GM23338 (cell line): ENCODE measurements at regions not wholly inside any gene's neighbourhood (a gene's known extent, or its start where the extent isn't known, plus 50 kb on each side); places are given as distances from the start of the nearest gene placed in this dataset.

Experiments used
- ATAC-seq: fragments of 200-7000 bp; cut with Tn5 transposase; 3 replicates; pipeline ENCODE4 v1.9.1; 2020
- DNase-seq: peaks from one replicate; pipeline ENCODE4 v3.0.0-alpha.2; 2015; ENCODE audit warnings: low spot score
- H2AFZ ChIP-seq: fragments of 200-600 bp; sonication (generic); 2 replicates; pipeline ENCODE4 v1.8.0; 2016; ENCODE audit warnings: antibody characterized with exemption, mild to moderate bottlenecking, moderate library complexity
- H3F3A ChIP-seq: fragments of 200-600 bp; sonication (generic); replicated peaks from 2 replicates; pipeline ENCODE4 v1.8.0; 2017; ENCODE audit warnings: antibody characterized with exemption, mixed run types, low read depth
- H3K27ac ChIP-seq: fragments of 200-600 bp; sonication (generic); 2 replicates; pipeline ENCODE4 v1.6.1; 2016; ENCODE audit warnings: low read depth
- H3K27me3 ChIP-seq: fragments of 200-600 bp; sonication (generic); 2 replicates; pipeline ENCODE4 v1.8.0; 2016; ENCODE audit warnings: mild to moderate bottlenecking, mixed run types, moderate library complexity; ENCODE audit not compliant: insufficient read depth
- H3K36me3 ChIP-seq: fragments of 200-600 bp; sonication (generic); 2 replicates; pipeline ENCODE4 v1.8.0; 2016; ENCODE audit warnings: mild to moderate bottlenecking; ENCODE audit not compliant: insufficient read depth
- H3K4me1 ChIP-seq: fragments of 200-600 bp; sonication (generic); 2 replicates; pipeline ENCODE4 v1.8.0; 2016; ENCODE audit warnings: mild to moderate bottlenecking, moderate library complexity; ENCODE audit not compliant: insufficient read depth
- H3K4me2 ChIP-seq: fragments of 200-600 bp; sonication (generic); 2 replicates; pipeline ENCODE4 v1.7.1; 2017; ENCODE audit warnings: mixed run types
- H3K4me3 ChIP-seq: fragments of 200-600 bp; sonication (generic); 2 replicates; pipeline ENCODE4 v1.6.1; 2016; ENCODE audit warnings: mixed run types
- H3K79me2 ChIP-seq: fragments of 200-600 bp; sonication (generic); replicated peaks from 2 replicates; pipeline ENCODE4 v1.8.0; 2017; ENCODE audit warnings: mild to moderate bottlenecking; ENCODE audit not compliant: insufficient read depth
- H3K9me2 ChIP-seq: fragments of 200-600 bp; sonication (generic); 2 replicates; pipeline ENCODE4 v1.8.0; 2017; ENCODE audit not compliant: insufficient read depth
- H4K20me1 ChIP-seq: fragments of 200-600 bp; sonication (generic); replicated peaks from 2 replicates; pipeline ENCODE4 v1.8.0; 2017; ENCODE audit warnings: mild to moderate bottlenecking; ENCODE audit not compliant: insufficient read depth
- H3K27ac Mint-ChIP-seq: 2 replicates; pipeline ENCODE4 v1.8.0; 2020; ENCODE audit warnings: inconsistent platforms, mild to moderate bottlenecking, moderate library complexity, mixed read lengths
- H3K27me3 Mint-ChIP-seq: 3 replicates; pipeline ENCODE4 v1.8.0; 2022; ENCODE audit warnings: low read depth, mild to moderate bottlenecking, moderate library complexity, mixed read lengths, inconsistent platforms; ENCODE audit not compliant: insufficient read depth, poor library complexity
- H3K36me3 Mint-ChIP-seq: 3 replicates; pipeline ENCODE4 v1.8.0; 2021; ENCODE audit warnings: low read depth, mild to moderate bottlenecking, inconsistent platforms, moderate library complexity, mixed read lengths
- H3K4me1 Mint-ChIP-seq: 3 replicates; pipeline ENCODE4 v1.8.0; 2020; ENCODE audit warnings: mild to moderate bottlenecking, inconsistent platforms, mixed read lengths
- H3K4me3 Mint-ChIP-seq: 3 replicates; pipeline ENCODE4 v1.8.0; 2021; ENCODE audit warnings: moderate library complexity, mild to moderate bottlenecking, inconsistent platforms, mixed read lengths
- H3K9me3 Mint-ChIP-seq: 3 replicates; pipeline ENCODE4 v1.8.0; 2020; ENCODE audit warnings: moderate library complexity, mild to moderate bottlenecking, inconsistent platforms, mixed read lengths
- CREB1 ChIP-seq: fragments of 250-450 bp; sonication (Bioruptor Pico); IDR thresholded peaks from 2 replicates; pipeline ENCODE4 v1.5.0; 2020; ENCODE audit warnings: low read depth, mild to moderate bottlenecking, moderate library complexity
- EZH2 ChIP-seq: fragments of 200-600 bp; sonication (generic); IDR thresholded peaks from one replicate; pipeline ENCODE4 v1.8.0; 2017; ENCODE audit warnings: antibody characterized with exemption, mild to moderate bottlenecking, low read depth; ENCODE audit not compliant: unreplicated experiment
- EZH2phosphoT487 ChIP-seq: fragments of 200-600 bp; sonication (generic); IDR thresholded peaks from one replicate; pipeline ENCODE4 v1.8.1; 2018; ENCODE audit warnings: antibody characterized with exemption; ENCODE audit not compliant: unreplicated experiment
- JUNB ChIP-seq: IDR thresholded peaks from one replicate; pipeline ENCODE4 v1.6.1; 2016; ENCODE audit warnings: antibody characterized with exemption; ENCODE audit not compliant: unreplicated experiment
- NANOG ChIP-seq: IDR thresholded peaks from 2 replicates; pipeline ENCODE4 v1.6.1; 2016; ENCODE audit warnings: antibody characterized with exemption, borderline replicate concordance
- STAT1 ChIP-seq: IDR thresholded peaks from one replicate; pipeline ENCODE4 v1.6.1; 2016; ENCODE audit warnings: antibody characterized with exemption; ENCODE audit not compliant: unreplicated experiment
- ZNF114 ChIP-seq: fragments of 250-450 bp; sonication (Bioruptor Pico); IDR thresholded peaks from 2 replicates; pipeline ENCODE4 v1.5.0; 2020; ENCODE audit warnings: mild to moderate bottlenecking, moderate library complexity
- ZNF331 ChIP-seq: fragments of 250-450 bp; sonication (Bioruptor Pico); IDR thresholded peaks from 2 replicates; pipeline ENCODE4 v1.5.0; 2020; ENCODE audit warnings: low read depth, mild to moderate bottlenecking, moderate library complexity
- TF ChIP-seq, protein P1 (sequence below): fragments of 250-450 bp; sonication (Bioruptor Pico); IDR thresholded peaks from 2 replicates; pipeline ENCODE4 v1.5.0; 2020; ENCODE audit warnings: mild to moderate bottlenecking, moderate library complexity
- TF ChIP-seq, protein P2 (sequence below), 2 experiments: fragments of 200-600 bp in 1 of 2; sonication (generic) in 1 of 2; conservative IDR thresholded peaks; 2 replicates each; pipeline versions ENCODE4 v1.5.1 to v1.6.1; 2016 to 2017; ENCODE audit warnings: antibody characterized with exemption in 2 of 2, low read depth in 2 of 2, mild to moderate bottlenecking in 2 of 2, moderate library complexity in 1 of 2
- TF ChIP-seq, protein P3 (sequence below): IDR thresholded peaks from one replicate; pipeline ENCODE4 v1.6.1; 2018; ENCODE audit warnings: antibody characterized with exemption; ENCODE audit not compliant: unreplicated experiment
- TF ChIP-seq, protein P4 (sequence below): IDR thresholded peaks from 2 replicates; pipeline ENCODE4 v1.6.1; 2016; ENCODE audit warnings: antibody characterized with exemption

DNA sequence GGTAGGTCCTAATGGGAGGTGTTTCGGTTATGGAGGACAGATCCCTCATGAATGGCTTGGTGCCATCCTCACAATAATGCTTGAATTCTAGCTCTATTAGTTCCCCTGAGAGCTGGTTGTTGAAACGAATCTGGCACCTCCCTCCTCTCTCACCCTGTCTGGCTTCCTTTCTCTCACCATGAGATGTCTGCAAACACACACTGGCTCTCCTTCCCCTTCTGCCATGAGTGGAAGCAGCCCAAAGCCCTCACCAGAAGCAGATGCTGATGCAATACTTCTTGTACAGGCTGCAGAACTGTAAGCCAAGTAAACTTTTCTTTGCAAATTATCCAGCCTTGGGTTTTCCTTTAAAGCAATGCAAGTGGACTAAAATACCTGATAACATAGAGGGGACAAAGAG, 86.6 kb downstream of the RND3 start (continued):
- TF ChIP-seq, protein P1, sequence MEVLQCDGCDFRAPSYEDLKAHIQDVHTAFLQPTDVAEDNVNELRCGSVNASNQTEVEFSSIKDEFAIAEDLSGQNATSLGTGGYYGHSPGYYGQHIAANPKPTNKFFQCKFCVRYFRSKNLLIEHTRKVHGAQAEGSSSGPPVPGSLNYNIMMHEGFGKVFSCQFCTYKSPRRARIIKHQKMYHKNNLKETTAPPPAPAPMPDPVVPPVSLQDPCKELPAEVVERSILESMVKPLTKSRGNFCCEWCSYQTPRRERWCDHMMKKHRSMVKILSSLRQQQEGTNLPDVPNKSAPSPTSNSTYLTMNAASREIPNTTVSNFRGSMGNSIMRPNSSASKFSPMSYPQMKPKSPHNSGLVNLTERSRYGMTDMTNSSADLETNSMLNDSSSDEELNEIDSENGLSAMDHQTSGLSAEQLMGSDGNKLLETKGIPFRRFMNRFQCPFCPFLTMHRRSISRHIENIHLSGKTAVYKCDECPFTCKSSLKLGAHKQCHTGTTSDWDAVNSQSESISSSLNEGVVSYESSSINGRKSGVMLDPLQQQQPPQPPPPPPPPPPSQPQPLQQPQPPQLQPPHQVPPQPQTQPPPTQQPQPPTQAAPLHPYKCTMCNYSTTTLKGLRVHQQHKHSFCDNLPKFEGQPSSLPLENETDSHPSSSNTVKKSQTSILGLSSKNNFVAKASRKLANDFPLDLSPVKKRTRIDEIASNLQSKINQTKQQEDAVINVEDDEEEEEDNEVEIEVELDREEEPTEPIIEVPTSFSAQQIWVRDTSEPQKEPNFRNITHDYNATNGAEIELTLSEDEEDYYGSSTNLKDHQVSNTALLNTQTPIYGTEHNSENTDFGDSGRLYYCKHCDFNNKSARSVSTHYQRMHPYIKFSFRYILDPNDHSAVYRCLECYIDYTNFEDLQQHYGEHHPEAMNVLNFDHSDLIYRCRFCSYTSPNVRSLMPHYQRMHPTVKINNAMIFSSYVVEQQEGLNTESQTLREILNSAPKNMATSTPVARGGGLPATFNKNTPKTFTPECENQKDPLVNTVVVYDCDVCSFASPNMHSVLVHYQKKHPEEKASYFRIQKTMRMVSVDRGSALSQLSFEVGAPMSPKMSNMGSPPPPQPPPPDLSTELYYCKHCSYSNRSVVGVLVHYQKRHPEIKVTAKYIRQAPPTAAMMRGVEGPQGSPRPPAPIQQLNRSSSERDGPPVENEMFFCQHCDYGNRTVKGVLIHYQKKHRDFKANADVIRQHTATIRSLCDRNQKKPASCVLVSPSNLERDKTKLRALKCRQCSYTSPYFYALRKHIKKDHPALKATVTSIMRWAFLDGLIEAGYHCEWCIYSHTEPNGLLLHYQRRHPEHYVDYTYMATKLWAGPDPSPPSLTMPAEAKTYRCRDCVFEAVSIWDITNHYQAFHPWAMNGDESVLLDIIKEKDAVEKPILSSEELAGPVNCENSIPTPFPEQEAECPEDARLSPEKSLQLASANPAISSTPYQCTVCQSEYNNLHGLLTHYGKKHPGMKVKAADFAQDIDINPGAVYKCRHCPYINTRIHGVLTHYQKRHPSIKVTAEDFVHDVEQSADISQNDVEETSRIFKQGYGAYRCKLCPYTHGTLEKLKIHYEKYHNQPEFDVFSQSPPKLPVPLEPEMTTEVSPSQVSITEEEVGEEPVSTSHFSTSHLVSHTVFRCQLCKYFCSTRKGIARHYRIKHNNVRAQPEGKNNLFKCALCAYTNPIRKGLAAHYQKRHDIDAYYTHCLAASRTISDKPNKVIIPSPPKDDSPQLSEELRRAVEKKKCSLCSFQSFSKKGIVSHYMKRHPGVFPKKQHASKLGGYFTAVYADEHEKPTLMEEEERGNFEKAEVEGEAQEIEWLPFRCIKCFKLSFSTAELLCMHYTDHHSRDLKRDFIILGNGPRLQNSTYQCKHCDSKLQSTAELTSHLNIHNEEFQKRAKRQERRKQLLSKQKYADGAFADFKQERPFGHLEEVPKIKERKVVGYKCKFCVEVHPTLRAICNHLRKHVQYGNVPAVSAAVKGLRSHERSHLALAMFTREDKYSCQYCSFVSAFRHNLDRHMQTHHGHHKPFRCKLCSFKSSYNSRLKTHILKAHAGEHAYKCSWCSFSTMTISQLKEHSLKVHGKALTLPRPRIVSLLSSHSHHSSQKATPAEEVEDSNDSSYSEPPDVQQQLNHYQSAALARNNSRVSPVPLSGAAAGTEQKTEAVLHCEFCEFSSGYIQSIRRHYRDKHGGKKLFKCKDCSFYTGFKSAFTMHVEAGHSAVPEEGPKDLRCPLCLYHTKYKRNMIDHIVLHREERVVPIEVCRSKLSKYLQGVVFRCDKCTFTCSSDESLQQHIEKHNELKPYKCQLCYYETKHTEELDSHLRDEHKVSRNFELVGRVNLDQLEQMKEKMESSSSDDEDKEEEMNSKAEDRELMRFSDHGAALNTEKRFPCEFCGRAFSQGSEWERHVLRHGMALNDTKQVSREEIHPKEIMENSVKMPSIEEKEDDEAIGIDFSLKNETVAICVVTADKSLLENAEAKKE, result no peak
- TF ChIP-seq EZH2, result no peak

- H3K4me3 Mint-ChIP-seq, result no peak overlapping the region
- no peaks in the 10 kb centered on the region for H3K27me3 Mint-ChIP-seq
- no peak overlapping the region for H2AFZ ChIP-seq
- no peaks in the 10 kb centered on the region for H3K4me1 ChIP-seq
- H3F3A ChIP-seq, result no peaks in the 10 kb centered on the region
- DNase-seq (no peak), ATAC-seq (no peak)
- H3K27ac ChIP-seq, result no peak overlapping the region
- no peak overlapping the region for H3K4me3 ChIP-seq
- H3K4me2 ChIP-seq, result no peak overlapping the region
- no peaks in the 10 kb centered on the region for H3K27me3 ChIP-seq
- no peaks in the 10 kb centered on the region for H3K36me3 ChIP-seq
- H4K20me1 ChIP-seq, result no peaks in the 10 kb centered on the region
- H3K79me2 ChIP-seq, result no peaks in the 10 kb centered on the region
- no peaks in the 10 kb centered on the region for H3K36me3 Mint-ChIP-seq
- no peak overlapping the region for H3K27ac Mint-ChIP-seq
- H3K9me3 Mint-ChIP-seq, result no peaks in the 10 kb centered on the region
- H3K4me1 Mint-ChIP-seq, result 0 out of 3 replicates have a peak, but pooled peaks cover 3% of the 10 kb centered on the region
- peaks cover 10% of the 10 kb centered on the region for H3K9me2 ChIP-seq
- TF ChIP-seq, protein P2, sequence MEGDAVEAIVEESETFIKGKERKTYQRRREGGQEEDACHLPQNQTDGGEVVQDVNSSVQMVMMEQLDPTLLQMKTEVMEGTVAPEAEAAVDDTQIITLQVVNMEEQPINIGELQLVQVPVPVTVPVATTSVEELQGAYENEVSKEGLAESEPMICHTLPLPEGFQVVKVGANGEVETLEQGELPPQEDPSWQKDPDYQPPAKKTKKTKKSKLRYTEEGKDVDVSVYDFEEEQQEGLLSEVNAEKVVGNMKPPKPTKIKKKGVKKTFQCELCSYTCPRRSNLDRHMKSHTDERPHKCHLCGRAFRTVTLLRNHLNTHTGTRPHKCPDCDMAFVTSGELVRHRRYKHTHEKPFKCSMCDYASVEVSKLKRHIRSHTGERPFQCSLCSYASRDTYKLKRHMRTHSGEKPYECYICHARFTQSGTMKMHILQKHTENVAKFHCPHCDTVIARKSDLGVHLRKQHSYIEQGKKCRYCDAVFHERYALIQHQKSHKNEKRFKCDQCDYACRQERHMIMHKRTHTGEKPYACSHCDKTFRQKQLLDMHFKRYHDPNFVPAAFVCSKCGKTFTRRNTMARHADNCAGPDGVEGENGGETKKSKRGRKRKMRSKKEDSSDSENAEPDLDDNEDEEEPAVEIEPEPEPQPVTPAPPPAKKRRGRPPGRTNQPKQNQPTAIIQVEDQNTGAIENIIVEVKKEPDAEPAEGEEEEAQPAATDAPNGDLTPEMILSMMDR (conservative IDR thresholded peaks at IDR 0.05; ENCODE audit: low read depth in 2 of 2), result no peak
- no peak for TF ChIP-seq STAT1
- no peak for TF ChIP-seq ZNF114
- no peak for TF ChIP-seq EZH2phosphoT487
- no peak for TF ChIP-seq JUNB
- TF ChIP-seq, protein P3, sequence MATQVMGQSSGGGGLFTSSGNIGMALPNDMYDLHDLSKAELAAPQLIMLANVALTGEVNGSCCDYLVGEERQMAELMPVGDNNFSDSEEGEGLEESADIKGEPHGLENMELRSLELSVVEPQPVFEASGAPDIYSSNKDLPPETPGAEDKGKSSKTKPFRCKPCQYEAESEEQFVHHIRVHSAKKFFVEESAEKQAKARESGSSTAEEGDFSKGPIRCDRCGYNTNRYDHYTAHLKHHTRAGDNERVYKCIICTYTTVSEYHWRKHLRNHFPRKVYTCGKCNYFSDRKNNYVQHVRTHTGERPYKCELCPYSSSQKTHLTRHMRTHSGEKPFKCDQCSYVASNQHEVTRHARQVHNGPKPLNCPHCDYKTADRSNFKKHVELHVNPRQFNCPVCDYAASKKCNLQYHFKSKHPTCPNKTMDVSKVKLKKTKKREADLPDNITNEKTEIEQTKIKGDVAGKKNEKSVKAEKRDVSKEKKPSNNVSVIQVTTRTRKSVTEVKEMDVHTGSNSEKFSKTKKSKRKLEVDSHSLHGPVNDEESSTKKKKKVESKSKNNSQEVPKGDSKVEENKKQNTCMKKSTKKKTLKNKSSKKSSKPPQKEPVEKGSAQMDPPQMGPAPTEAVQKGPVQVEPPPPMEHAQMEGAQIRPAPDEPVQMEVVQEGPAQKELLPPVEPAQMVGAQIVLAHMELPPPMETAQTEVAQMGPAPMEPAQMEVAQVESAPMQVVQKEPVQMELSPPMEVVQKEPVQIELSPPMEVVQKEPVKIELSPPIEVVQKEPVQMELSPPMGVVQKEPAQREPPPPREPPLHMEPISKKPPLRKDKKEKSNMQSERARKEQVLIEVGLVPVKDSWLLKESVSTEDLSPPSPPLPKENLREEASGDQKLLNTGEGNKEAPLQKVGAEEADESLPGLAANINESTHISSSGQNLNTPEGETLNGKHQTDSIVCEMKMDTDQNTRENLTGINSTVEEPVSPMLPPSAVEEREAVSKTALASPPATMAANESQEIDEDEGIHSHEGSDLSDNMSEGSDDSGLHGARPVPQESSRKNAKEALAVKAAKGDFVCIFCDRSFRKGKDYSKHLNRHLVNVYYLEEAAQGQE, result no peak
- no peak for TF ChIP-seq CREB1 (CRISPR knock-in tag)
- no peak for TF ChIP-seq ZNF331 (CRISPR knock-in tag)
- no peak for TF ChIP-seq NANOG
- TF ChIP-seq EZH2, result no peak
- TF ChIP-seq, protein P4, sequence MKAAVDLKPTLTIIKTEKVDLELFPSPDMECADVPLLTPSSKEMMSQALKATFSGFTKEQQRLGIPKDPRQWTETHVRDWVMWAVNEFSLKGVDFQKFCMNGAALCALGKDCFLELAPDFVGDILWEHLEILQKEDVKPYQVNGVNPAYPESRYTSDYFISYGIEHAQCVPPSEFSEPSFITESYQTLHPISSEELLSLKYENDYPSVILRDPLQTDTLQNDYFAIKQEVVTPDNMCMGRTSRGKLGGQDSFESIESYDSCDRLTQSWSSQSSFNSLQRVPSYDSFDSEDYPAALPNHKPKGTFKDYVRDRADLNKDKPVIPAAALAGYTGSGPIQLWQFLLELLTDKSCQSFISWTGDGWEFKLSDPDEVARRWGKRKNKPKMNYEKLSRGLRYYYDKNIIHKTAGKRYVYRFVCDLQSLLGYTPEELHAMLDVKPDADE, result no peak
Measured at GRCh38 chr2:150392614-150393013, 94.9 kb downstream of the RND3 start.
